ENCODE measurements at regions not wholly inside any gene's neighbourhood (a gene's known extent, or its start where the extent isn't known, plus 50 kb on each side); places are given as distances from the start of the nearest gene placed in this dataset.

GRCh38 chr9:22238809-22239684, 207.6 kb upstream of the DMRTA1 start:
- DNase-seq (no peak), ATAC-seq (no peak)
- Mint-ChIP-seq H3K36me3 (ENCODE audit: low read depth) (no peaks in the 10 kb centered on the region), H3K4me3 (no peak overlapping the region), H3K4me1 (peaks cover 63% of the 10 kb centered on the region), H3K27ac (peak overlapping the region; percentile 38), H3K27me3 (peaks cover 1% of the 10 kb centered on the region), H3K9me3 (no peaks in the 10 kb centered on the region)

DNA sequence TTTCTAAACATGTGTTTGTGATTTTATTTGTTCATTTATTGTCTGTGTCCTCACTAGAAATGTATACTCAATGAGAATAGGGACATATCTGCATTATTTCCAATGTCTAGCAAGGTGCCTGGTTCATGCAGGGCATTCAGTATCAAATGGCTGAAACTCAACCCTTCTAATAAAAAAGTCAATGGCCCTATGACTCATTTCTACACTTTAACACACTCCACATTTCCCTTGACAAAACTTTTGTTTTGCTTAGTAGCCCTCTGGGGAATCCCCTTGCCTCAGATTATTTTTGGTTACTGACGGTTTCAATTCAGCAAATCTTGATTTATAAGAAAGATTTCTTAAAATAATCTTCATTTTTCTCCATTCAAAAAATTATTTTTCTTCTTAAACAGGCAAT, 206.0 kb upstream of the DMRTA1 start:
- Mint-ChIP-seq H3K36me3 (ENCODE audit: low read depth) (no peaks in the 10 kb centered on the region), H3K27ac (peak overlapping the region; percentile 54), H3K4me1 (peaks cover 65% of the 10 kb centered on the region), H3K27me3 (peaks cover 3% of the 10 kb centered on the region), H3K4me3 (no peak overlapping the region), H3K9me3 (no peaks in the 10 kb centered on the region)
- ATAC-seq: peak; percentile 74
- no peak for DNase-seq

DNA sequence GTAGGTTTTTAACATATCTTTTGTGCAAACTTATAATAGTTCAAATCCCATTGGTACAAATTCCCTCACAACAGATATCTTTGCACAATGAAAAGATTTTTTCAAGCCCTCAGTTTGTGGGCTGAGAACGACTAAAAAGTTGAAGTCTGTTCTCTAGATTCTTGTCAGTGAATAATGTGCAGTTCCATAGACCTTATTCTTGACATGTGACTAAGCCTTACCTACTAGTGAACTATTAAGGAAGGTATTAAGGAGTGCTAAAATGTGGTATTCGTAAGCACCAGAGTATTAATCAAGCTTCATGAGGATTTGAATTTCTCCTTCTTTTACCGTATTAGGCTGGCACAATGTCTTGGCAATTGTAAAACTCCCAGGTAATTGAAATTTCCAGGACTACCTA, 205.6 kb upstream of the DMRTA1 start:
- H3K27me3 Mint-ChIP-seq: peaks cover 3% of the 10 kb centered on the region
- no peak for DNase-seq
- H3K4me1 Mint-ChIP-seq: peaks cover 62% of the 10 kb centered on the region
- H3K27ac Mint-ChIP-seq: no peak overlapping the region
- H3K36me3 Mint-ChIP-seq (ENCODE audit: low read depth): no peaks in the 10 kb centered on the region
- H3K4me3 Mint-ChIP-seq: no peak overlapping the region
- no peaks in the 10 kb centered on the region for H3K9me3 Mint-ChIP-seq
- peak; percentile 33 for ATAC-seq

DNA sequence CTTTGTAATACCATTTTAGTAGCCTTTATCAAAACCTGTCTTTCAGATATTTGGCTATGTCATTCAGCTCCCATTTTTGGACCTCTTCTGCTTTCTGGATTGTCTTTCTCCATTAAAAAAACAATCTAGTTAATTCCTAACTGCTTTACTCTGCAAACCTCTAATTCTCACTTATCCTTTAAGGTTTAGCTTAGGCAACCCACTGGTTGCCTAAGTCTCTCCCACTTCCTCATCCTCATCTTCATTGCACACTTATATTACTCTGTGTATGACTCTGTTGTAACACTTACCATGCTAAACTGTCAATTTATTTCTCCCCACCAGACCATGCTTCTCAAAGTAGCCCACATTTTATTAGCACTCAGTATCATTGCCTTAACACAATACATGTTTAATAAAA, 205.0 kb upstream of the DMRTA1 start:
- Mint-ChIP-seq H3K27ac (no peak overlapping the region), H3K27me3 (peaks cover 3% of the 10 kb centered on the region), H3K4me3 (no peak overlapping the region), H3K9me3 (no peaks in the 10 kb centered on the region), H3K36me3 (ENCODE audit: low read depth) (no peaks in the 10 kb centered on the region), H3K4me1 (peaks cover 61% of the 10 kb centered on the region)
- DNase-seq (no peak), ATAC-seq (no peak)

DNA sequence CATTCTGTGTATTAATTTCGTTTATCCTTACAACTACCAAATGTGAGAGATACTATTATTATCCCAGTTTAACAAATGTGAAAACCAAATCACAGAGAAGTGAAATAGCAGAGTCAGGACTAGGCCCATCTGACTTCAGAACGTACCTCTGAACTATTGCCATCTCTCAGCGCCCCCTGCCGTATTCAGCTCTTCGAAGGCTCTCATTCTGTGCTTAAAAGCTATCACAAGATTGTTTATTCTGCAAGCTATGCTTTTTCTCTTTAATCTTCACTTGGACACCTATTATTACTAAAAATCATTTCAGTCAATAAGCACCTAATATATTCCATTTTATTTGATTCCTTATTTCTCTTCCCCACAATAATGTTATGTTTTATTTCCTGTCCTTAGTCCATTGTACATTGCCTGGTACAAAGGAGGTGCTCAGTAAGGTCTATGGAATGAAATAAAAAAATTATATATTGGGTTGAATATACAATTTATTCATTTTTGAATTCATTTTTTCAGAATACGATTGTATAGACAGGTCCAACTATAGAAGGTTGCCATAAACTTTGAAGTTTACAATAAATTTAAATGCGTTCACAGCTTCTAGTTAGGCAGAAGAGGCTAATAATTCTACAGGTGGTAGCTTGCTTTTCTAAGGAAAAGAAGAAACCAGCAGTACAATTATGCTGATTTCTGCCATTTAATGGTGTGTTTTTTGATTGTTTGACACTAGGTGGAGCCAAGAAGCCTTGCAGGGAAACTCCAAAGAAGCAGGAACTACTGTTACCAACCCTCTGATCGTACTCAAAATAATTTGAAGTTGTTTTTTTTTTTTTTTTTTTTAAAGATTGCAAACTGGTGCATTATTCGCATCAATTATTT, 202.2 kb upstream of the DMRTA1 start:
- H3K4me3 Mint-ChIP-seq: no peak overlapping the region
- H3K4me1 Mint-ChIP-seq: peaks cover 33% of the 10 kb centered on the region
- no peaks in the 10 kb centered on the region for H3K36me3 Mint-ChIP-seq (ENCODE audit: low read depth)
- H3K27ac Mint-ChIP-seq: no peak overlapping the region
- no peak for ATAC-seq
- H3K9me3 Mint-ChIP-seq: no peaks in the 10 kb centered on the region
- peak; percentile 24 for DNase-seq
- peaks cover 3% of the 10 kb centered on the region for H3K27me3 Mint-ChIP-seq

DNA sequence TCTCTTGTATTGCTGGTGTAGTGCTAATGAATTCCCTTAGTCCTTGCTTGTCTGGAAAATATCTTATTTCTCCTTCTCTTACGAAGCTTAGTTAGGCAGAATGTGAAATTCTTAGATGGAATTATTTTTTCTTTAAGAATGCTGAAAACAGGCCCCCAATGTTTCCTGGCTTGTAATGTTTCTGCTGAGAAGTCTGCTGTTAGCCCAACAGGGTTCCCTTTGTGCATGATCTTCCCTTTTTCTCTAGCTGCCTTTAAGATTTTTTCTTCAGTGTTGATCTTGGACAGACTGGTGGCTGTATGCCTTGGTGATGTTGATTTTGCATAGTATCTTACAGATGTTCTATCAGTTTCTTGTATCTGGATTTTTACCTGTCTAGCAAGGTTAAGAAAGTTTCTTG, 191.3 kb upstream of the DMRTA1 start:
- no peak overlapping the region for H3K27ac Mint-ChIP-seq
- ATAC-seq: no peak
- H3K36me3 Mint-ChIP-seq (ENCODE audit: low read depth): peaks cover 4% of the 10 kb centered on the region
- H3K9me3 Mint-ChIP-seq: peaks cover 18% of the 10 kb centered on the region
- H3K27me3 Mint-ChIP-seq: peaks cover 14% of the 10 kb centered on the region
- H3K4me3 Mint-ChIP-seq: no peak overlapping the region
- DNase-seq: no peak
- H3K4me1 Mint-ChIP-seq: no peaks in the 10 kb centered on the region

DNA sequence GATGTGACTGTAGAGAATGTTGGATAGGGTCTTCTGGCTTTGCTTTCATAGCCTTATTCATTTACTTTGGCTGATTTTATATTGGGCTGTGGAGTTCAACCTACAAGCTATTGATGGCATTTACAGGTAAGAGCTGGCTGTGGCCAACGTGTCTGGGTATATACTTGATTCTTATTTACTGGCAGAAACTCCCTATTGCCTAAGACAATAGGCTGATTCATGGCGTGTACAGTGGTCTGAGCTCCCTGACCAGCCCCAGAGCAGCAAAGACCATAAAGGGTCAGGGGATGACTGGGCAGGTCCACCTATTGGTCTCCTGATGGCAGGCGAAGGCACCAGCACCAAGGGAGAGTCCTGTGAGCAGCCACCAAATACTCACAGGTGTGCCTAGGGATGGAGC, 190.2 kb upstream of the DMRTA1 start:
- peaks cover 4% of the 10 kb centered on the region for H3K36me3 Mint-ChIP-seq (ENCODE audit: low read depth)
- H3K4me1 Mint-ChIP-seq: no peaks in the 10 kb centered on the region
- ATAC-seq (no peak), DNase-seq (no peak)
- peaks cover 10% of the 10 kb centered on the region for H3K27me3 Mint-ChIP-seq
- H3K4me3 Mint-ChIP-seq: no peak overlapping the region
- H3K27ac Mint-ChIP-seq: no peak overlapping the region
- H3K9me3 Mint-ChIP-seq: peaks cover 18% of the 10 kb centered on the region

DNA sequence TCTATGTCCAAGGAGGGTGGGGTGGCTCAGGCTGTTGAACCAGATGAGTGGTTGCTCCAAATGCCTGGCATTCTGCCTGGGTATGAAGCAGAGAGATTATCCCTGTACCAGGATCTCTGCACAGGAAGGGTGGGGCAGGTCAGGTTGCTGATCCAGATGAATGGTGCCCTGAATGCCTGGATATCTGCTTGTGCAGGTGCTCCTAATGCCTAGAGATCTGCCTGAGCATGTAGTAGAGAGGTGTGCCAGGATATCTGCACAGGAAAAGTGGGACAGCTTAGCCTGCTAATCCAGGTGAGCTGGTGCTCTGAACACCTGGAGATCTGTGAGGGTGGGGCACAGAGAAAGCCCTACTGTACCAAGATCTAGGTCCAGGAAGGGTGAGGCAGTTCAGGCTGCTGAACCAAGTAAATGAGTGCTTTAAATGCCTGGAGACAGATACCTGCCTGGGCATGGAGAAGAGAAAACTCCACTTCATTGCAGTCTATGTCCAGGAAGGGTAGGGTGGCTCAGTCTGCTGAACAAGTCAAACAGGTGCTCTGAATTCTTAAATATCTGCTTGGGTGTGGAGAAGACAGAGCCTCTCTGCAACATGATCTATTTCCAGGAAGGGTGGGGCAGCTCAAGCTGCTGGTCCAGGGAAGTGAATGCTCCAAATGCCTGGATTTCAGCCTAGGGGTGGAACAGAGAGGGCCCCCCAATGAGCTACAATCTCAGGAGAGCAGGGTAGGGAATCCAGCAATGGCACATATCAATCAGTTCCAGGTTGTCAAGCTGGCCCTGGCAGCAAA, 189.4 kb upstream of the DMRTA1 start:
- H3K9me3 Mint-ChIP-seq: peaks cover 11% of the 10 kb centered on the region
- no peaks in the 10 kb centered on the region for H3K4me1 Mint-ChIP-seq
- H3K36me3 Mint-ChIP-seq (ENCODE audit: low read depth): no peaks in the 10 kb centered on the region
- DNase-seq (no peak), ATAC-seq (no peak)
- no peak overlapping the region for H3K4me3 Mint-ChIP-seq
- peaks cover 10% of the 10 kb centered on the region for H3K27me3 Mint-ChIP-seq
- H3K27ac Mint-ChIP-seq: no peak overlapping the region

DNA sequence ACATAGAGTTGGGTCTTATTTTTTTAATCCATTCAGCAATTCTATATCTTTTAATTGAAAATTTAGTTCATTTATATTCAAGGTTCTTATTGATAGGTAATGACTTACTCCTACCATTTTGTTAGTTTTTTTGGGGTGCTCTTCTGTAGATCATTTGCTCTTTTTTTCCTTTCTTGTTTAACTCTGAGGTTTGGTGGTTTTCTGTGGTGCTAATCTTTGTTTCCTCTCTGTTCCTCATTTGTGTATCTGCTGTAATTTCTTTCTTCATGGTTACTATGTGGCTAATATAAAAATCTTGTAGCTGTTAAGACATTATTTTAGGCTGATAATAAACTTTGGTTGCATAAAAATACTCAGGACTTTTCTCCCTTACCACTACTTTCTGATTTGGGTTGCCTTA, 181.6 kb upstream of the DMRTA1 start:
- Mint-ChIP-seq H3K36me3 (ENCODE audit: low read depth) (no peaks in the 10 kb centered on the region), H3K27me3 (peaks cover 7% of the 10 kb centered on the region), H3K4me3 (no peak overlapping the region), H3K9me3 (peaks cover 19% of the 10 kb centered on the region), H3K4me1 (no peaks in the 10 kb centered on the region), H3K27ac (no peak overlapping the region)
- no peak for DNase-seq
- no peak for ATAC-seq

GRCh38 chr9:22265534-22265933, 181.1 kb upstream of the DMRTA1 start:
- Mint-ChIP-seq H3K9me3 (peaks cover 19% of the 10 kb centered on the region), H3K27ac (no peak overlapping the region), H3K4me1 (no peaks in the 10 kb centered on the region), H3K36me3 (ENCODE audit: low read depth) (no peaks in the 10 kb centered on the region), H3K27me3 (peaks cover 9% of the 10 kb centered on the region), H3K4me3 (no peak overlapping the region)
- ATAC-seq: no peak
- DNase-seq: no peak

DNA sequence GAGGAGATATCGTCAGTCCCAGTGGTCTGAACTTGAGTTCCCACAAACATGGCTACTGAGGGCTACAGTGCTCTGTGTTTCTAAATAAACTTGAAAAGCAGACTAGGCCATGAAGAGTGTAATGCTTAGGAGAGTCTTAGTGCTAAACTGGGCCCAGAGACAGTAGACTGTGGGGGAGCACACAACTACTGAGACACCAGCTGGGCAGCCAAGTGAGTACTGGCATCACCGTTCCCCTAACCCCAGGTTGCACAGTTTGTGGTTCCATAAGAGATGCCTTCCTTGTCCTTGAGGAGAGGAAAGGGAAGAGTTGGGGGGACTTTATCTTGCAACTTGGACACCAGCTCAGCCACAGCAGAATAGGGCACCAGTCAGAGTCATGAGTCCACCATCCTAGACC, 172.1 kb upstream of the DMRTA1 start:
- no peak for ATAC-seq
- Mint-ChIP-seq H3K36me3 (ENCODE audit: low read depth) (no peaks in the 10 kb centered on the region), H3K27me3 (peaks cover 2% of the 10 kb centered on the region), H3K27ac (no peak overlapping the region), H3K4me1 (no peaks in the 10 kb centered on the region), H3K4me3 (no peak overlapping the region), H3K9me3 (no peaks in the 10 kb centered on the region)
- no peak for DNase-seq

DNA sequence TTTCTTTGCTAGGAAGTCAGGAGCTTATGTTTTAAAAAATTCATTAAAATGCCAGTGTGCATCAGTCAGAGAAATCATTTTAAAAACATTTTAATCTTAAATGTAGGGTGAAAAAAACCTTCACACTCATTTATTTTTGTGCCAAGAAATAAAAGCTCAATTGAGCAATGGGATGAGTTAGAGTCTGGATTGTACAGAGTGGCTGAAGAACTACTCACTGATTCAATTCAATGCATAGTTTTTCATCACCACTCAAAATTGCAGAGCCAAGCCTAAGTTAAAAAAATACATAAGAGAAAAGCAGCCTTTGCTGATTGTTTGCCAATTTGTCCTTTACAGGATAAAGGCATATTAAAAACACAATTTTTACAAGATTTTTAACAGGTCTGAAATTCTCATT, 168.2 kb upstream of the DMRTA1 start:
- Mint-ChIP-seq H3K27me3 (peaks cover 2% of the 10 kb centered on the region), H3K36me3 (ENCODE audit: low read depth) (no peaks in the 10 kb centered on the region), H3K4me3 (no peak overlapping the region), H3K27ac (no peak overlapping the region), H3K9me3 (no peaks in the 10 kb centered on the region), H3K4me1 (peaks cover 6% of the 10 kb centered on the region)
- ATAC-seq: no peak
- no peak for DNase-seq

DNA sequence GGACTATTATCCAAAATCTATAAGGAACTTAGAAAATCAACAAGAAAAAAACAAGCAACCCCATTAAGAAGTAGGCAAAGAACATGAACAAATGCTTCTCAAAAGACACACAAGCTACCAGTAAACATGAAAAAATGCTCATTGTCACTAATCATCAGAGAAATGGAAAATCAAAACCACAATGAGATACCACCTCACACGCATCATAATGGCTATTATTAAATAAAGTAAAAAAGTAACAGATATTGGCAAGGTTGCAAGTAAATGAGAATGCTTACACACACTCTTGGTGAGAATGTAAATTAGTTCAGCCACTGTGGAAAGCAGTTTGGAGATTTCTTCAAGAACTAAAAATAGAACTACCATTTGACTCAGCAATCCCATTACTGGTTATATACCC, 167.0 kb upstream of the DMRTA1 start:
- Mint-ChIP-seq H3K36me3 (ENCODE audit: low read depth) (no peaks in the 10 kb centered on the region), H3K9me3 (no peaks in the 10 kb centered on the region), H3K27me3 (peaks cover 2% of the 10 kb centered on the region), H3K4me1 (peaks cover 6% of the 10 kb centered on the region), H3K4me3 (no peak overlapping the region), H3K27ac (no peak overlapping the region)
- DNase-seq (no peak), ATAC-seq (no peak)

- Mint-ChIP-seq H3K27ac (no peak overlapping the region), H3K36me3 (ENCODE audit: low read depth) (no peaks in the 10 kb centered on the region), H3K4me3 (no peak overlapping the region), H3K4me1 (peaks cover 5% of the 10 kb centered on the region), H3K9me3 (no peaks in the 10 kb centered on the region), H3K27me3 (peaks cover 5% of the 10 kb centered on the region)
- DNase-seq: no peak
- ATAC-seq: no peak
Observed at GRCh38 chr9:22285066-22285465, 161.6 kb upstream of the DMRTA1 start.
